ENCODE measurements at regions not wholly inside any gene's neighbourhood (a gene's known extent, or its start where the extent isn't known, plus 50 kb on each side); places are given as distances from the start of the nearest gene placed in this dataset.

GRCh38 chr2:122267947-122268346, 512.5 kb downstream of the TSN start:
- TF ChIP-seq CTCF (IDR thresholded peaks at IDR 0.05; ENCODE audit: insufficient read depth, low read length) (no peak), GABPA (IDR thresholded peaks at IDR 0.05; ENCODE audit: low read depth) (no peak), POLR2AphosphoS5 (IDR thresholded peaks at IDR 0.05; ENCODE audit: low read depth) (no peak), SPI1 (IDR thresholded peaks at IDR 0.05; ENCODE audit: borderline replicate concordance, low read depth) (no peak), REST (IDR thresholded peaks at IDR 0.05; ENCODE audit: insufficient replicate concordance, low read depth) (no peak)

All from HL-60 (cell line).